ENCODE measurements at regions not wholly inside any gene's neighbourhood (a gene's known extent, or its start where the extent isn't known, plus 50 kb on each side); places are given as distances from the start of the nearest gene placed in this dataset.

GRCh38 chr3:26273196-26273595 lies 349.4 kb upstream of the LRRC3B start:
- no peak for TF ChIP-seq CTCF (conservative IDR thresholded peaks at IDR 0.05)
- no peak for TF ChIP-seq ZFX (IDR thresholded peaks at IDR 0.05)
